ENCODE measurements at regions not wholly inside any gene's neighbourhood (a gene's known extent, or its start where the extent isn't known, plus 50 kb on each side); places are given as distances from the start of the nearest gene placed in this dataset.

DNA sequence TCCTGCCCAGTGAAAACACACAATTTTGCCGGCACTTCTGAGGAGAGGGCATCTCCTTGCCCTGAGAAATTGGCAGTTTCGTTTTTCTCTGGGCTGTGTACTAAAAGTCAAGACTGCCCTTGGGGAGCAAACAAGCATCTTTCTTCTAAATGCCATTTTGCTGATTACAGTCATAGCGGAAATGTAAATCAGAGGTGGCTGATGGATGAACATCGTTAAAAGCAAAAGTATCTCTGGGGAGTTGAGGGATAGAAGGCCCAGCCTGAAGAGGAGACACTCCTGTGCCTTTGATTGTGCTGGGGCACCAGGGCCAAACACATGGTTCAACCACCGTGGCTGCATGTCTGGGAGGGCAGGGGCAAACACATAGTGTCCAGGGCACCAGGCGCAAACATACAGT, 49.8 kb downstream of the ABCC12 start:
- peaks cover 0 to 24% (median 0%) of the 10 kb centered on the region in 4 donors for H3K27me3 ChIP-seq
- no peak overlapping the region for H3K4me3 ChIP-seq
- no peak overlapping the region for H3K27ac ChIP-seq (replicated peaks in 1 of 4)
- no peak for DNase-seq (ENCODE audit: extremely low spot score)
- TF ChIP-seq POLR2A (IDR thresholded peaks at IDR 0.05; ENCODE audit: low read depth) (no peak), EP300 (IDR thresholded peaks at IDR 0.05) (no peak), POLR2AphosphoS5 (IDR thresholded peaks at IDR 0.05) (no peak), CTCF (IDR thresholded peaks at IDR 0.05) (no peak)
- H3K4me1 ChIP-seq = no peaks in the 10 kb centered on the region
- no peaks in the 10 kb centered on the region for H3K36me3 ChIP-seq
- no peaks in the 10 kb centered on the region for H3K9me3 ChIP-seq
- WGBS = 71% methylated on average over 5 of the region's 6 CpGs
- intact Hi-C loops (cut with DNase I) = no loop called here

DNA sequence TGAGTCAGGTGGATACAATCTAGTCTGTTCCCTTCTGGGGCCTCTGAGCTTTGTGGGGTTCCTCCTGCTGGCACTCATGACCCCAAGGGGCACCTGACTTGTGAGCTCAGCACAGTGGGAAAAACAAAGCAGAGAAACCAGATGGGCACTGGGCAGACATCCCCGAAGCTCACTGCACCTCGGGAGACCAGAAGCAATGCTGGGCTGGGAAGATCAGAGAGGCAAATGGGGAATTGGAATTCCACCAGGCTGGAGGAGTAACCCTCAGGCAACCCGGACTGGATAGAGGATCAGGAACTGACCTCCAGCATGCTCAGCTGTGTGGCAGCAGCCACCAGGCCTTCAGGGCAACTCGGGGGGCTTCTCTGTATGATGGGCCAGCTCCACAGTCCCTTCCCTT, 50.3 kb downstream of the ABCC12 start:
- peaks cover 0 to 24% (median 0%) of the 10 kb centered on the region in 4 donors for H3K27me3 ChIP-seq
- no peak overlapping the region for H3K27ac ChIP-seq (replicated peaks in 1 of 4)
- no peak for TF ChIP-seq POLR2A (IDR thresholded peaks at IDR 0.05; ENCODE audit: low read depth)
- no peak for TF ChIP-seq CTCF (IDR thresholded peaks at IDR 0.05)
- no peak for TF ChIP-seq EP300 (IDR thresholded peaks at IDR 0.05)
- TF ChIP-seq POLR2AphosphoS5 (IDR thresholded peaks at IDR 0.05) = no peak
- WGBS = 70% methylated on average over 4 of the region's 4 CpGs
- H3K9me3 ChIP-seq = no peaks in the 10 kb centered on the region
- intact Hi-C loops (cut with DNase I) = no loop called here
- DNase-seq (ENCODE audit: extremely low spot score) = no peak
- no peaks in the 10 kb centered on the region for H3K36me3 ChIP-seq
- no peaks in the 10 kb centered on the region for H3K4me1 ChIP-seq
- no peak overlapping the region for H3K4me3 ChIP-seq

DNA sequence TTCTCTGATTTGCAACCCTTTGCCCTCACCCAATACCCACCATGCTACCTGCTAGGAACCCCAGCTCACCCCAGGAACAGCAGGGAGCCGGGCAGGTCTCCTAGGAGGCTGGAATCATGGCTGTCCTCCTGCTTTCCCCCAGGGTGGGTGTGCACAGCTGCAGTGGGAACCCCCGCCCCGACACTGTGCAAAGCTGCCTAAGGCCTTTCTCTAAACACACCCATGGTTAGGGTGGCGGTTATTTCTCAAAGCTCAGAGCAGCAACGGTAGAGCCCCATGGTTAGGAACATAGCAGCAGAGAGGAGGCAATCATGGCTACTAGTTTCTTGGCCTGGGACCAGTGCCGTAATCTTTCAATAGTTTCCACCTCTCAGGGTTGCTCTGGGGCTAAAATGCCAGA, 52.2 kb downstream of the ABCC12 start:
- no peaks in the 10 kb centered on the region for H3K36me3 ChIP-seq
- no peak for DNase-seq (ENCODE audit: extremely low spot score)
- no peak overlapping the region for H3K27ac ChIP-seq (replicated peaks in 1 of 4)
- no peak overlapping the region for H3K4me3 ChIP-seq
- 74% methylated on average over 6 of the region's 6 CpGs for WGBS
- intact Hi-C loops (cut with DNase I) = no loop called here
- TF ChIP-seq CTCF (IDR thresholded peaks at IDR 0.05) = no peak
- TF ChIP-seq EP300 (IDR thresholded peaks at IDR 0.05) = no peak
- no peak for TF ChIP-seq POLR2AphosphoS5 (IDR thresholded peaks at IDR 0.05)
- no peak for TF ChIP-seq POLR2A (IDR thresholded peaks at IDR 0.05; ENCODE audit: low read depth)
- H3K9me3 ChIP-seq = no peaks in the 10 kb centered on the region
- peaks cover 0 to 24% (median 0%) of the 10 kb centered on the region in 4 donors for H3K27me3 ChIP-seq
- no peaks in the 10 kb centered on the region for H3K4me1 ChIP-seq

DNA sequence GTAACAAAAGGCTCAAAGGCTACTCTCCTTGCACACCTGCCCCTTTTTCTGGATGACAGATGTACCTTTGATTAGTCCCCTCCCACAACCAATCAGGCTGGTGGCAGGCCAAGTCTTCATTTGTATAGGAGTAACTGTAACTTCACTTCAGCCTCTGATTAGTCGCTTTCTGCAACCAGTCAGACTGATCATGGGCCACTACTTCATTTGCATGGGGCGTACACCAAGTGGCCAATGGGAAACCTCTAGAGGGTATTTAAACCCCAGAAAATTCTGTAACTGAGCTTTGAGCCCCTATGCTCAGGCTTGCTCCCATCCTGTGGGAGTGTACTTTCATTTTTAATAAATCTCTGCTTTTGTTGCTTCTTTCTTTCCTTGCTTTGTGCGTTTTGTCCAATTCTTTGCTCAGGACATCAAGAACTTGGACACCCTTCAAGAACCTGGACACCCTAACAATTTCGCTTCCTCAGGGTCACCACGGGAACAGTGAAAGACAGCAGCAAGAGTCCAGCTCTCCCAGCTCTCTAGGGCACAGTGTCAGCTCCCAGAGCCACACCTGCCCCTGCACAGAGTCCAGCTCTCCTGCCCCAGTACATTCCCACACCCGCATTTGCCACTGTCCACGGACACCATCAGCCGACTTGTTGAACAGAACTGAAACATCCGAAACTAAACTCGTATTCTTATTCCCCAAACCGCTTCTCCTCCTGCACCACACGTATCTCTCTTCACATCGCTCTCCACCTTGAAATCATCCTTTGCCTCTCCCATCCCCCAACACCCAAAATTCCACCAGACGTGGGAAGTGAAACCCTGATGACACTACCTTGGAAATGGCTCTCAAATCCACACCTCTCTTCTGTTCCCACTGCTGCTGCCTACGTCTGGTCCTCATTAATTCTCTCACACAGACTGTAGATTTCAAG, 53.4 kb downstream of the ABCC12 start:
- intact Hi-C loops (cut with DNase I) = no loop called here

More for the DNA sequence above, 53.4 kb downstream of the ABCC12 start:
- Histone ChIP-seq H3K36me3 (no peaks in the 10 kb centered on the region), H3K4me3 (no peak overlapping the region), H3K27me3 (peaks cover 0 to 19% (median 0%) of the 10 kb centered on the region in 4 donors), H3K4me1 (no peaks in the 10 kb centered on the region), H3K27ac (replicated peaks in 1 of 4) (no peak overlapping the region), H3K9me3 (no peaks in the 10 kb centered on the region)
- TF ChIP-seq POLR2A (IDR thresholded peaks at IDR 0.05; ENCODE audit: low read depth) (no peak), EP300 (IDR thresholded peaks at IDR 0.05) (no peak), CTCF (IDR thresholded peaks at IDR 0.05) (no peak), POLR2AphosphoS5 (IDR thresholded peaks at IDR 0.05) (no peak)
- DNase-seq (ENCODE audit: extremely low spot score) = no peak
- WGBS = 81% methylated on average over 15 of the region's 15 CpGs

Data from esophagus muscularis mucosa (tissue), 4 donors.